ENCODE measurements at regions not wholly inside any gene's neighbourhood (a gene's known extent, or its start where the extent isn't known, plus 50 kb on each side); places are given as distances from the start of the nearest gene placed in this dataset.

GRCh38 chr6:20034408-20034769, 177.9 kb downstream of the MBOAT1 start:
- TF ChIP-seq CTCF (IDR thresholded peaks at IDR 0.05; ENCODE audit: unreplicated experiment) = no peak
- no TSS peak for BruUV-seq (replicated peaks)
- H3K9me3 Mint-ChIP-seq (ENCODE audit: unreplicated experiment) = no peaks in the 10 kb centered on the region
- H3K4me1 Mint-ChIP-seq (ENCODE audit: insufficient read depth, unreplicated experiment) = peaks cover 12% of the 10 kb centered on the region
- H3K4me3 Mint-ChIP-seq (ENCODE audit: unreplicated experiment) = no peak overlapping the region
- ChIA-PET CTCF (no interaction called here), POLR2A (no interaction called here)
- DNase-seq (ENCODE audit: unreplicated experiment) = no peak
- H3K27me3 Mint-ChIP-seq (ENCODE audit: insufficient read depth, unreplicated experiment) = peaks cover 11% of the 10 kb centered on the region
- intact Hi-C loops (cut with micrococcal nuclease) = no loop called here
- no peaks in the 10 kb centered on the region for H3K36me3 Mint-ChIP-seq (ENCODE audit: insufficient read depth, unreplicated experiment)
- H3K27ac Mint-ChIP-seq (ENCODE audit: low read depth, unreplicated experiment) = no peak overlapping the region

- POLR2A ChIA-PET = no interaction called here
- Mint-ChIP-seq H3K27me3 (ENCODE audit: insufficient read depth, unreplicated experiment) (peaks cover 11% of the 10 kb centered on the region), H3K4me3 (ENCODE audit: unreplicated experiment) (no peak overlapping the region), H3K9me3 (ENCODE audit: unreplicated experiment) (no peaks in the 10 kb centered on the region), H3K4me1 (ENCODE audit: insufficient read depth, unreplicated experiment) (peaks cover 12% of the 10 kb centered on the region), H3K27ac (ENCODE audit: low read depth, unreplicated experiment) (no peak overlapping the region), H3K36me3 (ENCODE audit: insufficient read depth, unreplicated experiment) (no peaks in the 10 kb centered on the region)
- CTCF ChIA-PET = interaction anchor here (0.6 to 1.0 kb wide), 2 partner anchors 662 to 1012 kb away, joined by 3 to 4 read pairs; no protein-coding TSS in a partner anchor
- no peak for TF ChIP-seq CTCF (IDR thresholded peaks at IDR 0.05; ENCODE audit: unreplicated experiment)
- no TSS peak for BruUV-seq (replicated peaks)
- intact Hi-C loops (cut with micrococcal nuclease) = no loop called here
- no peak for DNase-seq (ENCODE audit: unreplicated experiment)
These were observed 176.1 kb downstream of the MBOAT1 start for GRCh38 chr6:20036141-20036677.

- no peaks in the 10 kb centered on the region for H3K36me3 Mint-ChIP-seq (ENCODE audit: insufficient read depth, unreplicated experiment)
- H3K27me3 Mint-ChIP-seq (ENCODE audit: insufficient read depth, unreplicated experiment) = peaks cover 11% of the 10 kb centered on the region
- no TSS peak for BruUV-seq (replicated peaks)
- DNase-seq (ENCODE audit: unreplicated experiment) = peak; percentile 78
- no peak overlapping the region for H3K4me3 Mint-ChIP-seq (ENCODE audit: unreplicated experiment)
- TF ChIP-seq CTCF (IDR thresholded peaks at IDR 0.05; ENCODE audit: unreplicated experiment) = no peak
- peaks cover 12% of the 10 kb centered on the region for H3K4me1 Mint-ChIP-seq (ENCODE audit: insufficient read depth, unreplicated experiment)
- ChIA-PET POLR2A (no interaction called here), CTCF (interaction anchor here (1.7 kb wide), 1 partner anchor 16 kb away, joined by 4 read pairs; no protein-coding TSS in a partner anchor)
- no peak overlapping the region for H3K27ac Mint-ChIP-seq (ENCODE audit: low read depth, unreplicated experiment)
- no peaks in the 10 kb centered on the region for H3K9me3 Mint-ChIP-seq (ENCODE audit: unreplicated experiment)
- intact Hi-C loops (cut with micrococcal nuclease) = no loop called here
These were observed 173.7 kb downstream of the MBOAT1 start for GRCh38 chr6:20038410-20039204.

- BruUV-seq (replicated peaks) = no TSS peak
- no peak overlapping the region for H3K4me3 Mint-ChIP-seq (ENCODE audit: unreplicated experiment)
- H3K9me3 Mint-ChIP-seq (ENCODE audit: unreplicated experiment) = no peaks in the 10 kb centered on the region
- TF ChIP-seq CTCF (IDR thresholded peaks at IDR 0.05; ENCODE audit: unreplicated experiment) = no peak
- no peak overlapping the region for H3K27ac Mint-ChIP-seq (ENCODE audit: low read depth, unreplicated experiment)
- no peaks in the 10 kb centered on the region for H3K36me3 Mint-ChIP-seq (ENCODE audit: insufficient read depth, unreplicated experiment)
- CTCF ChIA-PET = interaction anchor here (0.6 to 1.0 kb wide), 2 partner anchors 11 to 1035 kb away, joined by 3 read pairs; no protein-coding TSS in a partner anchor
- H3K27me3 Mint-ChIP-seq (ENCODE audit: insufficient read depth, unreplicated experiment) = no peaks in the 10 kb centered on the region
- H3K4me1 Mint-ChIP-seq (ENCODE audit: insufficient read depth, unreplicated experiment) = no peaks in the 10 kb centered on the region
- no peak for DNase-seq (ENCODE audit: unreplicated experiment)
- intact Hi-C loops (cut with micrococcal nuclease) = no loop called here
- POLR2A ChIA-PET = interaction anchor here (0.7 kb wide), 1 partner anchor 184 kb away, joined by 3 read pairs; no protein-coding TSS in a partner anchor
These were observed 167.4 kb downstream of the MBOAT1 start for GRCh38 chr6:20044883-20045282.
